ENCODE measurements at regions not wholly inside any gene's neighbourhood (a gene's known extent, or its start where the extent isn't known, plus 50 kb on each side); places are given as distances from the start of the nearest gene placed in this dataset.

DNA sequence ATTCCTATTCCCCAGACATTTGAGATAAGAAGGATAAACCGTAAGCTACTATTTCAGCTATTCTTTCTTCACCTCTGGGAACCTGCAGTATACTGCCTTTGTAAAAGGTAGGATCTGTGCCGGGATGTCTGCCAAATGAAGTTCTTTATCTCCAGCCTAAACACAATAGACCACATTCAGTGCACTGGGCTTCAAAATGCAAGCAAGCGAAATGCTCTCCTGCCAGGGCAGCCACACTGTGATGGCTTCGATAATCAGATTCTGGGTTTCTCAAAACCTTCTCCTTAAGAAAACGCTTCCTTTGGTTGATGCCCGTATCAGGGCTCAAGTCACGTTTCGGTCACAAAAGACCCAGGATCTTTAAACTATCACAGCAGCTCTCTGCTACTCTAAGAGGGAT lies 299.5 kb upstream of the B3GAT1 start:
- Histone ChIP-seq H3K36me3 (no peaks in the 10 kb centered on the region), H3K27ac (no peak overlapping the region), H3K9me3 (no peaks in the 10 kb centered on the region), H3K4me1 (replicated peaks) (no peaks in the 10 kb centered on the region), H3K4me3 (no peak overlapping the region), H3K27me3 (replicated peaks; ENCODE audit: insufficient read depth) (no peaks in the 10 kb centered on the region)
- intact Hi-C loops (cut with DNase I): no loop called here
- no peak for DNase-seq (ENCODE audit: low spot score)
- TF ChIP-seq POLR2AphosphoS5 (IDR thresholded peaks at IDR 0.05) (no peak), POLR2A (IDR thresholded peaks at IDR 0.05) (no peak)
- TF ChIP-seq, protein P1, sequence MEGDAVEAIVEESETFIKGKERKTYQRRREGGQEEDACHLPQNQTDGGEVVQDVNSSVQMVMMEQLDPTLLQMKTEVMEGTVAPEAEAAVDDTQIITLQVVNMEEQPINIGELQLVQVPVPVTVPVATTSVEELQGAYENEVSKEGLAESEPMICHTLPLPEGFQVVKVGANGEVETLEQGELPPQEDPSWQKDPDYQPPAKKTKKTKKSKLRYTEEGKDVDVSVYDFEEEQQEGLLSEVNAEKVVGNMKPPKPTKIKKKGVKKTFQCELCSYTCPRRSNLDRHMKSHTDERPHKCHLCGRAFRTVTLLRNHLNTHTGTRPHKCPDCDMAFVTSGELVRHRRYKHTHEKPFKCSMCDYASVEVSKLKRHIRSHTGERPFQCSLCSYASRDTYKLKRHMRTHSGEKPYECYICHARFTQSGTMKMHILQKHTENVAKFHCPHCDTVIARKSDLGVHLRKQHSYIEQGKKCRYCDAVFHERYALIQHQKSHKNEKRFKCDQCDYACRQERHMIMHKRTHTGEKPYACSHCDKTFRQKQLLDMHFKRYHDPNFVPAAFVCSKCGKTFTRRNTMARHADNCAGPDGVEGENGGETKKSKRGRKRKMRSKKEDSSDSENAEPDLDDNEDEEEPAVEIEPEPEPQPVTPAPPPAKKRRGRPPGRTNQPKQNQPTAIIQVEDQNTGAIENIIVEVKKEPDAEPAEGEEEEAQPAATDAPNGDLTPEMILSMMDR (IDR thresholded peaks at IDR 0.05): no peak
- 30% methylated on average over 8 of the region's 8 CpGs for WGBS

DNA sequence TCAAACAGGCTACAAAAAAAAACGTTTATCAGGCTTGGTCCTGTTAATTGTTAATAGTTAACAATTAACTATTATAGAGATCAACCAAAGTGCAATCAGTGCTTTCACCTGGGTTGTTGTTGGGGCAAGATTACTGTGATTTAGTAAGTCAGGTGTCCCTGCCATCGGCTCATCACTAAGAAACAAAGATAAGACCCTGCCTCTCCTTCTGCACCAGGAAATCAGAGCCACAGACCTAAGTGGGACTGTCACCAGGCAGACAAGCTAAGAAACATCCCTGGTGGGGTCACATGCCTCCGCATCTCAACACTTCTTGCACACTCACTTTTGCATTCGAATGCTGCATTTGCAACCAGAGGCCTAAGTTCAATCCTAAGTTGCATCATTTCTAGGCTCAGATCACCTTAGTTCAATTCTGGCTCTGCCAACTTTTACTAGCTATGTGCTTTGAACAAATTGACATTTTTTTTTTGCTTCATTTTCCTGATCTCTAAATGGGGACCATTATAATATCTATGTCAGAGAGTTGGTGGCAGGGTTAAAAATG lies 298.9 kb upstream of the B3GAT1 start:
- Histone ChIP-seq H3K9me3 (no peaks in the 10 kb centered on the region), H3K27me3 (replicated peaks; ENCODE audit: insufficient read depth) (no peaks in the 10 kb centered on the region), H3K4me3 (no peak overlapping the region), H3K4me1 (replicated peaks) (no peaks in the 10 kb centered on the region), H3K27ac (no peak overlapping the region), H3K36me3 (no peaks in the 10 kb centered on the region)
- TF ChIP-seq POLR2AphosphoS5 (IDR thresholded peaks at IDR 0.05): no peak
- DNase-seq (ENCODE audit: low spot score): no peak
- 64% methylated on average over 4 of the region's 4 CpGs for WGBS
- intact Hi-C loops (cut with DNase I): no loop called here

DNA sequence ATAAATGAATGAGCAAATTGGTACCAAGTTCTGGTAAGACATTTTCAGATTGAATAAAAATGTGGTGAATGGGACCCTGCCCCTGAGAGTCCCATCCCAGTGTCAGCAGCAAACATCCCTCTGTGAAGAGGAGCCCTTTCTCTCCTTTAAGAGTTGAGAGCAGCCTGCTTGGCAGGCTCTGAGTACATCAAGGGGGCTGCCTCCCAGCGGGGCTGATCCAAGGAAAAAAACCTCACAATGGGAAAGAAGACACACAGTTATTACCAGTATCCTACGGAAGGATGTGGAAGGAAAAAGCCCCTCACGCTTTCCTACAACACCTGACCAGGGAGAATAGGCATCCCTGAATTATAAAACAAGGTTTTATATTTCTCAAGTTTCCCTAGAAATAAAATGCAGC lies 293.8 kb upstream of the B3GAT1 start:
- no peak for DNase-seq (ENCODE audit: low spot score)
- TF ChIP-seq, protein P1 (IDR thresholded peaks at IDR 0.05): no peak
- TF ChIP-seq POLR2A (IDR thresholded peaks at IDR 0.05) (no peak), POLR2AphosphoS5 (IDR thresholded peaks at IDR 0.05) (no peak)
- no peak overlapping the region for H3K27ac ChIP-seq
- no peaks in the 10 kb centered on the region for H3K9me3 ChIP-seq
- no peaks in the 10 kb centered on the region for H3K36me3 ChIP-seq
- no peaks in the 10 kb centered on the region for H3K4me1 ChIP-seq (replicated peaks)
- WGBS: 50% methylated on average over 3 of the region's 3 CpGs
- H3K27me3 ChIP-seq (replicated peaks; ENCODE audit: insufficient read depth): no peaks in the 10 kb centered on the region
- no peak overlapping the region for H3K4me3 ChIP-seq
- intact Hi-C loops (cut with DNase I): no loop called here

DNA sequence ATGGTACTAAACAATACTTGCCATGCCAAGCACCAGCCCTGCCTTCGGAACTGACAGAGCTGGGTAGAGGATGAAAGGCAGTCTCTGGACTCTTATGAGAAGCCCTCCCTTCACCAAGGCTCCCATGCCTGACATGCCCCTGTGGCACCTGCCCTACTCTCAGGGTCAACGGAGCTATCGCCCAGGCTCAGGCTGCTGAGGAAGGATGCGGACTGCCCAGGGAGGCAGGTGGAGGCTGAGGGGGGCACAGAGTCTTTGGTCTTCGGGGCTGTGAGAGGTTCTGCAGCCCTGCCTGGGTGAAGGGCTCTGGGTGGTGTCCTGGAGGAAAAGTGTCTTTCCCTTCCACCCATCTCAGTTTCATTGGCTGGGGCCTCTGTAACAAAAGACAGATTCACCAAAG lies 290.8 kb upstream of the B3GAT1 start:
- no peaks in the 10 kb centered on the region for H3K36me3 ChIP-seq
- WGBS: 82% methylated on average over 5 of the region's 5 CpGs
- no peak for TF ChIP-seq POLR2A (IDR thresholded peaks at IDR 0.05)
- TF ChIP-seq, protein P1 (IDR thresholded peaks at IDR 0.05): no peak
- TF ChIP-seq POLR2AphosphoS5 (IDR thresholded peaks at IDR 0.05): no peak
- no peaks in the 10 kb centered on the region for H3K4me1 ChIP-seq (replicated peaks)
- no peak overlapping the region for H3K27ac ChIP-seq
- intact Hi-C loops (cut with DNase I): no loop called here
- H3K9me3 ChIP-seq: no peaks in the 10 kb centered on the region
- no peaks in the 10 kb centered on the region for H3K27me3 ChIP-seq (replicated peaks; ENCODE audit: insufficient read depth)
- no peak overlapping the region for H3K4me3 ChIP-seq
- no peak for DNase-seq (ENCODE audit: low spot score)

DNA sequence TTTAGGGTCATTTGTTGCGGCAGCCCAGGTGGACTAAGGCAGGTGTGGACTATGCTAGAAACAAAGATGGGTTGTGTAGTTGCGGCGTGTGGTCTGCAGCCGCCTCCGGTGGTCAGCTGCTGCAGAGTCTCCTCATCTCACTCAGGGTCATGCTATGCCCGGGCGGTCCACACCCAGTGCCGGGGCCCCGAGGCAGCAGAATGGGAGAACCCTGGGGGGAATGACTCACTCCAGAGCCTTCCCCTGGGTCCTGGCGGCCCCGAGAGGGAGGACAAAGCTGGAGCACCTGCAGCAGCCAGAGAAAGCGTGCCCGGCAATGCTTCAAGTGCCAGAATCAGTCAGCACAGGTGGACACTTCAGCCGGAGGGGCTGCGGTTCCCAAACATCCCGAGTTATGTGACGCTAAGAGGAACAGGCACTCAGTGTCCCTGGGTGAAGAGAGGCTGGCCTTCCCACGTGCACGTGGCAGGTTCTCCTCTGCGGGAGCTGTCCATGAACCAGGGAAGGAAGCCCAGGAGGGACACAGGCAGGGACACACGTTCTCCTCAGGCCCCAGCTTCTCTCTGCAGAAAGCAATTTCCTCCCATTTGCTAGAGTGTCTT lies 289.6 kb upstream of the B3GAT1 start:
- no peaks in the 10 kb centered on the region for H3K27me3 ChIP-seq (replicated peaks; ENCODE audit: insufficient read depth)
- no peak overlapping the region for H3K27ac ChIP-seq
- WGBS: 56% methylated on average over 21 of the region's 21 CpGs
- TF ChIP-seq POLR2A (IDR thresholded peaks at IDR 0.05): no peak
- TF ChIP-seq, protein P1 (IDR thresholded peaks at IDR 0.05): no peak
- no peaks in the 10 kb centered on the region for H3K4me1 ChIP-seq (replicated peaks)
- no peaks in the 10 kb centered on the region for H3K36me3 ChIP-seq
- no peak for DNase-seq (ENCODE audit: low spot score)
- H3K9me3 ChIP-seq: no peaks in the 10 kb centered on the region
- intact Hi-C loops (cut with DNase I): no loop called here
- no peak overlapping the region for H3K4me3 ChIP-seq

All from prostate gland (tissue), 2 donors.